SK-N-SH (cell line): ENCODE measurements at regions not wholly inside any gene's neighbourhood (a gene's known extent, or its start where the extent isn't known, plus 50 kb on each side); places are given as distances from the start of the nearest gene placed in this dataset.

Experiments
- CTCF ChIP-seq: fragments of 200-600 bp; sonication (generic); IDR thresholded peaks from 2 replicates; pipeline ENCODE4 v1.6.1; 2017; ENCODE audit warnings: antibody characterized with exemption, mild to moderate bottlenecking, moderate library complexity
- GABPA ChIP-seq: IDR thresholded peaks from 2 replicates; pipeline ENCODE4 v1.4.0; 2012; ENCODE audit warnings: low read depth, mild to moderate bottlenecking
- JUND ChIP-seq: IDR thresholded peaks from 2 replicates; pipeline ENCODE4 v1.4.0; 2012
- MAX ChIP-seq: IDR thresholded peaks from 2 replicates; pipeline ENCODE4 v1.4.0; 2012; ENCODE audit warnings: low read depth
- NRF1 ChIP-seq: IDR thresholded peaks from 2 replicates; pipeline ENCODE4 v1.6.1; 2012; ENCODE audit warnings: low read depth, mild to moderate bottlenecking, low read length
- POLR2AphosphoS5 ChIP-seq: IDR thresholded peaks from 2 replicates; pipeline ENCODE4 v1.6.1; 2012; ENCODE audit warnings: low read depth, low read length
- REST ChIP-seq: IDR thresholded peaks from 2 replicates; pipeline ENCODE4 v1.6.1; 2012; ENCODE audit warnings: mild to moderate bottlenecking, low read depth, low read length, moderate library complexity
- TEAD4 ChIP-seq: IDR thresholded peaks from 2 replicates; pipeline ENCODE4 v1.4.0; 2012; ENCODE audit warnings: mild to moderate bottlenecking, borderline replicate concordance; ENCODE audit not compliant: insufficient read depth
- ZBTB33 ChIP-seq: IDR thresholded peaks from 2 replicates; pipeline ENCODE4 v1.4.0; 2012; ENCODE audit warnings: low read depth, borderline replicate concordance

- no peak for TF ChIP-seq JUND
- no peak for TF ChIP-seq POLR2AphosphoS5
- no peak for TF ChIP-seq CTCF
- no peak for TF ChIP-seq ZBTB33
- TF ChIP-seq REST, result no peak
- TF ChIP-seq NRF1, result no peak
- no peak for TF ChIP-seq GABPA
- TF ChIP-seq MAX, result no peak
- no peak for TF ChIP-seq TEAD4
These were observed 318.7 kb upstream of the SLITRK1 start for GRCh38 chr13:84200971-84201370.
